Loucy (cell line): ENCODE measurements at regions not wholly inside any gene's neighbourhood (a gene's known extent, or its start where the extent isn't known, plus 50 kb on each side); places are given as distances from the start of the nearest gene placed in this dataset.
"Not testable (repeated sequence)": the region's sequence is repeated elsewhere in the genome, so short reads cannot be mapped to it uniquely, and the experiment has no call there.

Experiments
- H2AFZ ChIP-seq: fragments of 200-600 bp; sonication (generic); 2 replicates; pipeline ENCODE4 v1.6.0; 2016; ENCODE audit warnings: antibody characterized with exemption, mild to moderate bottlenecking, low read length, moderate library complexity
- H3F3A ChIP-seq: fragments of 200-600 bp; 2 replicates; pipeline ENCODE4 v1.6.0; 2016; ENCODE audit warnings: antibody characterized with exemption, low read depth, mild to moderate bottlenecking
- H3K27me3 ChIP-seq: fragments of 200-600 bp; sonication (generic); 2 replicates; pipeline ENCODE4 v1.6.1; 2014; ENCODE audit warnings: low read length, mild to moderate bottlenecking; ENCODE audit not compliant: insufficient read depth, poor library complexity, severe bottlenecking
- H3K36me3 ChIP-seq: fragments of 200-600 bp; sonication (generic); 2 replicates; pipeline ENCODE4 v1.6.1; 2016; ENCODE audit warnings: low read length; ENCODE audit not compliant: insufficient read depth
- H3K4me1 ChIP-seq: fragments of 200-600 bp; sonication (generic); 2 replicates; pipeline ENCODE4 v1.5.1; 2014; ENCODE audit warnings: low read length, mild to moderate bottlenecking; ENCODE audit not compliant: insufficient read depth, poor library complexity, severe bottlenecking
- H3K4me2 ChIP-seq: fragments of 200-600 bp; sonication (generic); 2 replicates; pipeline ENCODE4 v1.6.0; 2014; ENCODE audit warnings: antibody characterized with exemption, low read length, low read depth, mild to moderate bottlenecking; ENCODE audit not compliant: poor library complexity, severe bottlenecking
- H3K4me3 ChIP-seq: fragments of 200-600 bp; sonication (generic); 2 replicates; pipeline ENCODE4 v1.5.1; 2014; ENCODE audit warnings: low read length, mild to moderate bottlenecking, mixed read lengths; ENCODE audit not compliant: poor library complexity, severe bottlenecking
- H3K79me2 ChIP-seq: fragments of 200-600 bp; sonication (generic); 2 replicates; pipeline ENCODE4 v1.6.1; 2014; ENCODE audit warnings: low read length; ENCODE audit not compliant: insufficient read depth
- H3K9ac ChIP-seq: fragments of 200-600 bp; sonication (generic); 2 replicates; pipeline ENCODE4 v1.6.0; 2014; ENCODE audit warnings: mild to moderate bottlenecking, low read depth, low read length, moderate library complexity; ENCODE audit not compliant: poor library complexity, severe bottlenecking
- H3K9me2 ChIP-seq: fragments of 200-600 bp; sonication (generic); replicated peaks from 2 replicates; pipeline ENCODE4 v1.6.1; 2016; ENCODE audit warnings: low read depth, low read length, mixed read lengths
- H3K9me3 ChIP-seq: fragments of 200-600 bp; sonication (generic); 2 replicates; pipeline ENCODE4 v1.6.1; 2014; ENCODE audit warnings: mild to moderate bottlenecking, antibody characterized with exemption, low read length, low read depth; ENCODE audit not compliant: insufficient read depth
- H4K20me1 ChIP-seq: fragments of 200-600 bp; sonication (generic); 2 replicates; pipeline ENCODE4 v1.6.0; 2014; ENCODE audit warnings: antibody characterized with exemption, low read length, mild to moderate bottlenecking; ENCODE audit not compliant: insufficient read depth, poor library complexity, severe bottlenecking
- CTCF ChIP-seq: fragments of 200-600 bp; sonication (generic); conservative IDR thresholded peaks from 2 replicates; pipeline ENCODE4 v1.5.1; 2014; ENCODE audit warnings: mild to moderate bottlenecking, antibody characterized with exemption, low read length
- EZH2phosphoT487 ChIP-seq: fragments of 200-600 bp; IDR thresholded peaks from 2 replicates; pipeline ENCODE4 v1.6.1; 2018; ENCODE audit warnings: antibody characterized with exemption, mild to moderate bottlenecking, moderate library complexity, borderline replicate concordance

GRCh38 chrX:451750-452149, 65.0 kb upstream of the PPP2R3B start:
- H3K9me2 ChIP-seq, H3K4me3 ChIP-seq, H3K9ac ChIP-seq, H3K4me1 ChIP-seq, H3K36me3 ChIP-seq, H2AFZ ChIP-seq, H4K20me1 ChIP-seq, H3K79me2 ChIP-seq, H3K4me2 ChIP-seq, H3K27me3 ChIP-seq, H3K9me3 ChIP-seq, H3F3A ChIP-seq: not testable (repeated sequence)
- TF ChIP-seq CTCF, result 0 out of 2 replicates have a peak, but pooled peaks have one; percentile 29

- Histone ChIP-seq H3K4me2 (no peak overlapping the region), H2AFZ (no peak overlapping the region), H3K9me2 (no peaks in the 10 kb centered on the region), H3K79me2 (no peaks in the 10 kb centered on the region), H3K4me3 (no peak overlapping the region), H3K27me3 (no peaks in the 10 kb centered on the region), H3K9me3 (no peaks in the 10 kb centered on the region), H3K36me3 (no peaks in the 10 kb centered on the region), H4K20me1 (no peaks in the 10 kb centered on the region), H3K4me1 (no peaks in the 10 kb centered on the region), H3K9ac (no peak overlapping the region), H3F3A (no peaks in the 10 kb centered on the region)
- TF ChIP-seq EZH2phosphoT487, result no peak
Measured at GRCh38 chrX:452598-452997, 65.9 kb upstream of the PPP2R3B start.

- not testable (repeated sequence) for H3K4me3 ChIP-seq, H3F3A ChIP-seq, H3K36me3 ChIP-seq, H3K4me1 ChIP-seq, H4K20me1 ChIP-seq, H2AFZ ChIP-seq, H3K9me2 ChIP-seq, H3K9ac ChIP-seq, H3K79me2 ChIP-seq, H3K27me3 ChIP-seq, H3K4me2 ChIP-seq, H3K9me3 ChIP-seq
Measured at GRCh38 chrX:454514-454913, 67.8 kb upstream of the PPP2R3B start.

GRCh38 chrX:455199-455598, 68.5 kb upstream of the PPP2R3B start:
- Histone ChIP-seq H3K79me2 (no peaks in the 10 kb centered on the region), H3K4me1 (no peaks in the 10 kb centered on the region), H3K4me2 (no peak overlapping the region), H3K27me3 (no peaks in the 10 kb centered on the region), H3K9me2 (no peaks in the 10 kb centered on the region), H3F3A (no peaks in the 10 kb centered on the region), H3K36me3 (no peaks in the 10 kb centered on the region), H2AFZ (no peak overlapping the region), H3K9ac (no peak overlapping the region), H4K20me1 (no peaks in the 10 kb centered on the region), H3K9me3 (no peaks in the 10 kb centered on the region), H3K4me3 (no peak overlapping the region)
- TF ChIP-seq CTCF (no peak; the same call in 1 of the 2 replicates), EZH2phosphoT487 (no peak)
